GM18909 (cell line): ENCODE measurements at regions not wholly inside any gene's neighbourhood (a gene's known extent, or its start where the extent isn't known, plus 50 kb on each side); places are given as distances from the start of the nearest gene placed in this dataset.

Source experiments
- ATAC-seq: cut with Tn5 transposase; IDR thresholded peaks from one replicate; pipeline ENCODE4 v1.9.1; 2021; ENCODE audit warnings: mild to moderate bottlenecking; ENCODE audit not compliant: unreplicated experiment, poor library complexity

GRCh38 chrX:9147086-9147485 is 113.2 kb upstream of the FAM9B start:
- no peak for ATAC-seq

- no peak for ATAC-seq
Observed at GRCh38 chrX:9147726-9148125, 113.8 kb upstream of the FAM9B start.

- no peak for ATAC-seq
Observed at GRCh38 chrX:9148615-9149399, 114.9 kb upstream of the FAM9B start.

GRCh38 chrX:9149501-9150245 is 115.7 kb upstream of the FAM9B start:
- no peak for ATAC-seq

GRCh38 chrX:9151772-9152307 is 117.9 kb upstream of the FAM9B start:
- ATAC-seq: no peak

- no peak for ATAC-seq
Observed at GRCh38 chrX:9153300-9153699, 119.4 kb upstream of the FAM9B start.

- ATAC-seq: no peak
Observed at GRCh38 chrX:9158611-9159010, 124.7 kb upstream of the FAM9B start.

- ATAC-seq: no peak
Observed at GRCh38 chrX:9160698-9161329, 126.9 kb upstream of the FAM9B start.

GRCh38 chrX:9162698-9163097 is 128.8 kb upstream of the FAM9B start:
- ATAC-seq: no peak

GRCh38 chrX:9163214-9163709 is 129.3 kb upstream of the FAM9B start:
- ATAC-seq: no peak

- ATAC-seq: no peak
Observed at GRCh38 chrX:9164086-9164485, 130.2 kb upstream of the FAM9B start.

- no peak for ATAC-seq
Observed at GRCh38 chrX:9164533-9165426, 130.9 kb upstream of the FAM9B start.

- ATAC-seq: no peak
Observed at GRCh38 chrX:9166584-9166944, 132.6 kb upstream of the FAM9B start.

- ATAC-seq: no peak
Observed at GRCh38 chrX:9171841-9172463, 138.0 kb upstream of the FAM9B start.

- ATAC-seq: no peak
Observed at GRCh38 chrX:9172464-9172850, 138.5 kb upstream of the FAM9B start.

- ATAC-seq: no peak
Observed at GRCh38 chrX:9180623-9181022, 146.7 kb upstream of the FAM9B start.

- no peak for ATAC-seq
Observed at GRCh38 chrX:9182041-9182440, 148.1 kb upstream of the FAM9B start.

GRCh38 chrX:9183481-9183880 is 149.6 kb upstream of the FAM9B start:
- no peak for ATAC-seq

- no peak for ATAC-seq
Observed at GRCh38 chrX:9184211-9184610, 150.3 kb upstream of the FAM9B start.

GRCh38 chrX:9188117-9188516 is 154.2 kb upstream of the FAM9B start:
- ATAC-seq: no peak
